Mammary epithelial cell (primary cell): ENCODE measurements at regions not wholly inside any gene's neighbourhood (a gene's known extent, or its start where the extent isn't known, plus 50 kb on each side); places are given as distances from the start of the nearest gene placed in this dataset.

Source experiments
- EZH2 ChIP-seq: IDR thresholded peaks from 2 replicates; pipeline ENCODE4 v1.6.1; 2012; ENCODE audit warnings: low read length, inconsistent platforms, borderline replicate concordance
- TF ChIP-seq, protein P1 (sequence below), 2 donors: IDR thresholded peaks in 1 of 2; conservative IDR thresholded peaks in 1 of 2; 2 replicates each; pipeline ENCODE4 v1.5.1; 2011 to 2012; ENCODE audit warnings: inconsistent platforms in 2 of 2, low read length in 2 of 2, mild to moderate bottlenecking in 2 of 2, control low read depth in 1 of 2, low read depth in 1 of 2; ENCODE audit not compliant: insufficient read depth in 1 of 2; ENCODE audit errors: extremely low read depth in 1 of 2

DNA sequence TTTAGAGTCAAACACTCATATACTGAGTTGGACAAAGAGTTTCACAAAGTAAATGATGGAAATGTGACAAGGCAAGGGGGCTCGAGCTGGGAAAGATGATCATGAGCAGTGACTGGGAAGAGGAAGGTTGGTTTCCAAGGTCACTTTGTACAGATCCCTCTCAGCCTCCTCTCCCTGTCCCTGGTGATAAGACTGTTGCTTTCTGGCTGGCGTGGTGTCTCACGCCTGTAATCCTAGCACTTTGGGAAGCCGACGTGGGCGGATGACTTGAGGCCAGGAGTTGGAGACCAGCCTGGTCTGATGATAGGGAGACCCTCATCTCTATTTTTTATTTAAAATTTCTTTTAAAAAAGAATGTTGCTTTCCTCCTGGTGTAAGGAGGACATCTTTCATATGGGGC lies 65.4 kb upstream of the CALM2 start:
- TF ChIP-seq, protein P1, sequence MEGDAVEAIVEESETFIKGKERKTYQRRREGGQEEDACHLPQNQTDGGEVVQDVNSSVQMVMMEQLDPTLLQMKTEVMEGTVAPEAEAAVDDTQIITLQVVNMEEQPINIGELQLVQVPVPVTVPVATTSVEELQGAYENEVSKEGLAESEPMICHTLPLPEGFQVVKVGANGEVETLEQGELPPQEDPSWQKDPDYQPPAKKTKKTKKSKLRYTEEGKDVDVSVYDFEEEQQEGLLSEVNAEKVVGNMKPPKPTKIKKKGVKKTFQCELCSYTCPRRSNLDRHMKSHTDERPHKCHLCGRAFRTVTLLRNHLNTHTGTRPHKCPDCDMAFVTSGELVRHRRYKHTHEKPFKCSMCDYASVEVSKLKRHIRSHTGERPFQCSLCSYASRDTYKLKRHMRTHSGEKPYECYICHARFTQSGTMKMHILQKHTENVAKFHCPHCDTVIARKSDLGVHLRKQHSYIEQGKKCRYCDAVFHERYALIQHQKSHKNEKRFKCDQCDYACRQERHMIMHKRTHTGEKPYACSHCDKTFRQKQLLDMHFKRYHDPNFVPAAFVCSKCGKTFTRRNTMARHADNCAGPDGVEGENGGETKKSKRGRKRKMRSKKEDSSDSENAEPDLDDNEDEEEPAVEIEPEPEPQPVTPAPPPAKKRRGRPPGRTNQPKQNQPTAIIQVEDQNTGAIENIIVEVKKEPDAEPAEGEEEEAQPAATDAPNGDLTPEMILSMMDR (conservative IDR thresholded peaks at IDR 0.05 in 1 of 2, IDR thresholded peaks at IDR 0.05 in 1 of 2; ENCODE audit: extremely low read depth in 1 of 2, insufficient read depth in 1 of 2, low read depth in 1 of 2, low read length in 2 of 2), result no peak
- no peak for TF ChIP-seq EZH2
